ENCODE measurements at regions not wholly inside any gene's neighbourhood (a gene's known extent, or its start where the extent isn't known, plus 50 kb on each side); places are given as distances from the start of the nearest gene placed in this dataset.

DNA sequence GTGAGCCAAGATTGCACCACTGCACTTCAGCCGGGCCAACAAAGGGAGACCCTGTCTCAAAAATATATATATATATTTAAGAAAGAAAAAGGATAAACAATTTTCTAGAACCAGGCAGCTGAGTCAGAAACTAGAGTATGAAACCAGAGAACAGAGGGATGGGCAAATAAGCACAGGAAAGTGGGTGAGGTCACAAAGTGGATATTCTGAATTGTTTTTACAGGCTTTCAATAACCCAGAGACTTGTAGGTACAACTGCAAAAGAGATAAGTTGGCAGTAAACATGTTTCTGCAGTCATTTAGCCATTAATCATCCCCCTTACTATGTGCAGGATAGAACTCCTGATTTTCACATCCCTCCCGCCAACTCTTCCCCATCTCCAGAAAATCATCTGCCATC lies 94.2 kb downstream of the BTG1 start:
- TF ChIP-seq, protein P1, sequence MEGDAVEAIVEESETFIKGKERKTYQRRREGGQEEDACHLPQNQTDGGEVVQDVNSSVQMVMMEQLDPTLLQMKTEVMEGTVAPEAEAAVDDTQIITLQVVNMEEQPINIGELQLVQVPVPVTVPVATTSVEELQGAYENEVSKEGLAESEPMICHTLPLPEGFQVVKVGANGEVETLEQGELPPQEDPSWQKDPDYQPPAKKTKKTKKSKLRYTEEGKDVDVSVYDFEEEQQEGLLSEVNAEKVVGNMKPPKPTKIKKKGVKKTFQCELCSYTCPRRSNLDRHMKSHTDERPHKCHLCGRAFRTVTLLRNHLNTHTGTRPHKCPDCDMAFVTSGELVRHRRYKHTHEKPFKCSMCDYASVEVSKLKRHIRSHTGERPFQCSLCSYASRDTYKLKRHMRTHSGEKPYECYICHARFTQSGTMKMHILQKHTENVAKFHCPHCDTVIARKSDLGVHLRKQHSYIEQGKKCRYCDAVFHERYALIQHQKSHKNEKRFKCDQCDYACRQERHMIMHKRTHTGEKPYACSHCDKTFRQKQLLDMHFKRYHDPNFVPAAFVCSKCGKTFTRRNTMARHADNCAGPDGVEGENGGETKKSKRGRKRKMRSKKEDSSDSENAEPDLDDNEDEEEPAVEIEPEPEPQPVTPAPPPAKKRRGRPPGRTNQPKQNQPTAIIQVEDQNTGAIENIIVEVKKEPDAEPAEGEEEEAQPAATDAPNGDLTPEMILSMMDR (IDR thresholded peaks at IDR 0.05; ENCODE audit: insufficient read depth, low read length), result no peak
- TF ChIP-seq SPI1 (IDR thresholded peaks at IDR 0.05; ENCODE audit: borderline replicate concordance, low read depth), result no peak
- no peak for TF ChIP-seq POLR2AphosphoS5 (IDR thresholded peaks at IDR 0.05; ENCODE audit: low read depth)
